ENCODE measurements at regions not wholly inside any gene's neighbourhood (a gene's known extent, or its start where the extent isn't known, plus 50 kb on each side); places are given as distances from the start of the nearest gene placed in this dataset.

GRCh38 chr4:23728971-23729370, 160.9 kb downstream of the PPARGC1A start:
- Histone ChIP-seq H3K9ac (ENCODE audit: low read length) (no peak overlapping the region), H3K36me3 (replicated peaks in 1 of 2; ENCODE audit: control extremely low read depth in 1 of 2, control insufficient read depth in 1 of 2, extremely low read depth in 1 of 2, insufficient read depth in 2 of 2, low read length in 1 of 2) (no peaks in the 10 kb centered on the region), H3K4me3 (ENCODE audit: control extremely low read depth in 1 of 5, extremely low read depth in 1 of 5, insufficient read depth in 1 of 5, low read depth in 2 of 5, low read length in 4 of 5) (no peak overlapping the region), H3K27ac (ENCODE audit: low read length in 2 of 2) (no peak overlapping the region), H3K4me2 (replicated peaks; ENCODE audit: low read depth, low read length, poor library complexity, severe bottlenecking) (no peak overlapping the region), H3K79me2 (ENCODE audit: control insufficient read depth, insufficient read depth, low read length) (no peaks in the 10 kb centered on the region), H3K27me3 (replicated peaks in 1 of 4; ENCODE audit: control extremely low read depth in 1 of 4, control insufficient read depth in 3 of 4, insufficient read depth in 4 of 4, low read length in 3 of 4) (no peaks in the 10 kb centered on the region), H4K20me1 (ENCODE audit: control insufficient read depth, insufficient read depth, low read length, poor library complexity, severe bottlenecking) (no peaks in the 10 kb centered on the region), H3K4me1 (ENCODE audit: control insufficient read depth in 2 of 2, insufficient read depth in 2 of 2, low read length in 2 of 2) (no peaks in the 10 kb centered on the region), H2AFZ (ENCODE audit: insufficient read depth, low read depth, low read length, poor library complexity, severe bottlenecking) (no peak overlapping the region), H3K9me3 (ENCODE audit: control extremely low read depth in 1 of 3, control insufficient read depth in 2 of 3, insufficient read depth in 1 of 3, low read length in 2 of 3) (no peaks in the 10 kb centered on the region)
- CTCF ChIA-PET: no interaction called here
- Mint-ChIP-seq H3K4me3 (no peak overlapping the region), H3K9me3 (ENCODE audit: insufficient read depth) (peaks cover 2% of the 10 kb centered on the region), H3K4me1 (no peaks in the 10 kb centered on the region), H3K27ac (no peak overlapping the region), H3K27me3 (no peaks in the 10 kb centered on the region)
- intact Hi-C loops (cut with micrococcal nuclease): no loop called here
- TF ChIP-seq EZH2 (IDR thresholded peaks at IDR 0.05; ENCODE audit: borderline replicate concordance, insufficient read depth, low read depth, low read length, poor library complexity, severe bottlenecking) (no peak), CTCF (IDR thresholded peaks at IDR 0.05) (no peak)
- POLR2A ChIA-PET: no interaction called here
- DNase-seq (no peak), ATAC-seq (ENCODE audit: low read depth) (no peak)

- intact Hi-C loops (cut with micrococcal nuclease): no loop called here
- POLR2A ChIA-PET: no interaction called here
- Histone ChIP-seq H3K27ac (ENCODE audit: low read length in 2 of 2) (no peak overlapping the region), H3K4me1 (ENCODE audit: control insufficient read depth in 2 of 2, insufficient read depth in 2 of 2, low read length in 2 of 2) (no peaks in the 10 kb centered on the region), H4K20me1 (ENCODE audit: control insufficient read depth, insufficient read depth, low read length, poor library complexity, severe bottlenecking) (no peaks in the 10 kb centered on the region), H3K79me2 (ENCODE audit: control insufficient read depth, insufficient read depth, low read length) (no peaks in the 10 kb centered on the region), H3K36me3 (replicated peaks in 1 of 2; ENCODE audit: control extremely low read depth in 1 of 2, control insufficient read depth in 1 of 2, extremely low read depth in 1 of 2, insufficient read depth in 2 of 2, low read length in 1 of 2) (no peaks in the 10 kb centered on the region), H3K27me3 (replicated peaks in 1 of 4; ENCODE audit: control extremely low read depth in 1 of 4, control insufficient read depth in 3 of 4, insufficient read depth in 4 of 4, low read length in 3 of 4) (no peaks in the 10 kb centered on the region), H3K9me3 (ENCODE audit: control extremely low read depth in 1 of 3, control insufficient read depth in 2 of 3, insufficient read depth in 1 of 3, low read length in 2 of 3) (no peaks in the 10 kb centered on the region), H3K9ac (ENCODE audit: low read length) (no peak overlapping the region), H3K4me3 (ENCODE audit: control extremely low read depth in 1 of 5, extremely low read depth in 1 of 5, insufficient read depth in 1 of 5, low read depth in 2 of 5, low read length in 4 of 5) (no peak overlapping the region), H3K4me2 (replicated peaks; ENCODE audit: low read depth, low read length, poor library complexity, severe bottlenecking) (no peak overlapping the region), H2AFZ (ENCODE audit: insufficient read depth, low read depth, low read length, poor library complexity, severe bottlenecking) (no peak overlapping the region)
- Mint-ChIP-seq H3K4me3 (no peak overlapping the region), H3K4me1 (no peaks in the 10 kb centered on the region), H3K27ac (no peak overlapping the region), H3K27me3 (no peaks in the 10 kb centered on the region), H3K9me3 (ENCODE audit: insufficient read depth) (peaks cover 2% of the 10 kb centered on the region)
- CTCF ChIA-PET: no interaction called here
- no peak for DNase-seq
- no peak for ATAC-seq (ENCODE audit: low read depth)
- TF ChIP-seq CTCF (IDR thresholded peaks at IDR 0.05) (no peak), EZH2 (IDR thresholded peaks at IDR 0.05; ENCODE audit: borderline replicate concordance, insufficient read depth, low read depth, low read length, poor library complexity, severe bottlenecking) (no peak)
These were observed 161.5 kb downstream of the PPARGC1A start for GRCh38 chr4:23728393-23728792.
